HFF-Myc (cell line): ENCODE measurements at regions not wholly inside any gene's neighbourhood (a gene's known extent, or its start where the extent isn't known, plus 50 kb on each side); places are given as distances from the start of the nearest gene placed in this dataset.

Experiments
- DNase-seq: peaks from one replicate; pipeline ENCODE4 v3.0.0-alpha.2; 2011; ENCODE audit warnings: low read depth; ENCODE audit errors: extremely low read depth
- H3K4me3 ChIP-seq: replicated peaks from 2 replicates; pipeline ENCODE4 v1.5.1; 2011; ENCODE audit warnings: low read depth, mild to moderate bottlenecking, control low read depth, low read length
- TF ChIP-seq, protein P1 (sequence below): IDR thresholded peaks from 2 replicates; pipeline ENCODE4 v1.5.1; 2012; ENCODE audit warnings: mild to moderate bottlenecking, low read depth, low read length, control low read depth; ENCODE audit errors: missing control alignments

DNA sequence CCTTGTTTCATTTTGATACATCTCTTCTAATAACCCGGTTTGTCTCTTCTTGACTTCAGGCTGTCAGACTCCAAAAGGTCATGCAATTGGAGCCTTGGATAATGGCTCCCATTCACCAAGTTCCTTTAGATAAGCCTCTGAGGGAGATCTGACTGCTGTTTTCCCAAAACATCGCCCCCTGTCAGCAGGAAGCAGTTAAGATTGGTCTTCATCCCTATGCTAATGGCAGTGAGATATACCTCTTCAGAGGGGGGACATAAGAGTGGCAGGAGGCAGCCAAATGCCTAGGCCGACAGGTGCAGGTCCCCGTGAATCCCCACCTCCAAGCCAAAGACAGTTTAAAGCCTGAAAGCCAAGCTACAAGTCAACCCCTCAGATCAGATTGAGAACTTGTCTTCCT, 144.6 kb downstream of the WDR11 start:
- TF ChIP-seq, protein P1, sequence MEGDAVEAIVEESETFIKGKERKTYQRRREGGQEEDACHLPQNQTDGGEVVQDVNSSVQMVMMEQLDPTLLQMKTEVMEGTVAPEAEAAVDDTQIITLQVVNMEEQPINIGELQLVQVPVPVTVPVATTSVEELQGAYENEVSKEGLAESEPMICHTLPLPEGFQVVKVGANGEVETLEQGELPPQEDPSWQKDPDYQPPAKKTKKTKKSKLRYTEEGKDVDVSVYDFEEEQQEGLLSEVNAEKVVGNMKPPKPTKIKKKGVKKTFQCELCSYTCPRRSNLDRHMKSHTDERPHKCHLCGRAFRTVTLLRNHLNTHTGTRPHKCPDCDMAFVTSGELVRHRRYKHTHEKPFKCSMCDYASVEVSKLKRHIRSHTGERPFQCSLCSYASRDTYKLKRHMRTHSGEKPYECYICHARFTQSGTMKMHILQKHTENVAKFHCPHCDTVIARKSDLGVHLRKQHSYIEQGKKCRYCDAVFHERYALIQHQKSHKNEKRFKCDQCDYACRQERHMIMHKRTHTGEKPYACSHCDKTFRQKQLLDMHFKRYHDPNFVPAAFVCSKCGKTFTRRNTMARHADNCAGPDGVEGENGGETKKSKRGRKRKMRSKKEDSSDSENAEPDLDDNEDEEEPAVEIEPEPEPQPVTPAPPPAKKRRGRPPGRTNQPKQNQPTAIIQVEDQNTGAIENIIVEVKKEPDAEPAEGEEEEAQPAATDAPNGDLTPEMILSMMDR, result no peak
- no peak for DNase-seq
- no peak overlapping the region for H3K4me3 ChIP-seq

DNA sequence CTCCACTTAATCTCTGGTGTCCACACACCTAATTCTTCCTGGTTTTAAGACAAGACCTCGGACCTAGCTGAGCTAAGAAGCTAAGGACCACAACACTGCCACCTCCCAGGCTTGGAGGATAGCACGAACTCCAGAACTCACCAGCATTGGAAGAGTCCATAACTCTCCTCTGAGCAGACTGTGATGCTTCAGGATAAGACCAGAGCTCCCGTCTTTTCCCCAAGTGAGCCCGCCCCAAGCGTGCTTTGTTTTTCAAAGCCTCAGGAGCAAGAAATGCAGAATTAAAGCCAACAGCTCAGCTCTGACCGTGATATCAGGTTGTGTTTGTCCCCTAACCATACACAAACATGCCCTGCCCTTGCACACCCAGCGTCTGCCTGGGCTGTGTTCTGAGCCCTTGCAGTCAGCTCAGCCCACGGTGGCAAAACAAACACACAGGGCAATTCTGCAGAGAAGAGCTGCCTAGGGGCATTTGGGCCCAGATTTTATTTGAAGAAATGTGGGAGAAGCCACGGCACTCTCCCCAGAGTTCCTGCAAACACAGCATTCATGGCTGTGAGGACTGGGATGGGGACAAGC, 145.4 kb downstream of the WDR11 start:
- no peak for DNase-seq
- TF ChIP-seq, protein P1, result no peak

DNA sequence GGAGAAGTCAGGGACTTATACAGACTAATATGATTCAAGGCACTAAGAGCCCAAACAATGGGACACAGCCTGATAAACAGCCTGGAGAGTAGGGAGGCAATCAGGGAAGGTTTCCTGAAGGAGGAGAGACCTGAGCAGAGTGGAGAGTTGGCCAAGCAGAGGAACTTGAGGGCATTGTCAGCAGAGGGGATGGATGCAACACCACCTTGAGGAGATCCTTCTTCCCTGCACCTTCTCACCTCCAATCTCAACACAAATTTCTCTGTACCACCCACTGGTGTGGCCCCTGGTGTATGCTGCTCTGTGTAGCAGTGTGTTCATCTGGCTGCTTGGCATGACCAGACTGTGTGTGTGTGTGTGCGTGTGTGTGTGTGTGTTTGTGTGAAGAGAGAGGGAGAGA, 146.2 kb downstream of the WDR11 start:
- DNase-seq, result no peak
- TF ChIP-seq, protein P1, result no peak
- H3K4me3 ChIP-seq, result no peak overlapping the region

More for the DNA sequence above, 145.4 kb downstream of the WDR11 start:
- H3K4me3 ChIP-seq, result no peak overlapping the region

DNA sequence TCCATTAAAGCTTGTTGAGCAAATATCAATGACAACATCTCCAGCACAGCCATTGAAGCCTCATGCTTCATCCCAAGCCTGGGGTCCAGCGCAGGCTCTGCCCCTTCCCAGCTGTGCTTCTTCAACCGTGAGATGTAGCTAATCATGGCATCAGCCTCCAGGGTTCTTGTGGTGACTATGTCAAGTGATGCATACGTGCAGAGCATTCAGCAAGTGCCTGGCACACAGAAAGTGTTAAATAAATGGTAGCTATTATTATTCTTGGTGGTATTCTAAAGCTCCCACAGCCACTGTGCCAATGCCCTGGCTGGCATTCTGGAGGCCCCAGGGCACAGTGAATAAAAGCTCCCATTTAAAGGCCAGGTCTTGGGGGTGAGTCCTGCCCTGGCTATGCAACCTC, 146.6 kb downstream of the WDR11 start:
- no peak overlapping the region for H3K4me3 ChIP-seq
- TF ChIP-seq, protein P1, result no peak
- DNase-seq, result no peak

DNA sequence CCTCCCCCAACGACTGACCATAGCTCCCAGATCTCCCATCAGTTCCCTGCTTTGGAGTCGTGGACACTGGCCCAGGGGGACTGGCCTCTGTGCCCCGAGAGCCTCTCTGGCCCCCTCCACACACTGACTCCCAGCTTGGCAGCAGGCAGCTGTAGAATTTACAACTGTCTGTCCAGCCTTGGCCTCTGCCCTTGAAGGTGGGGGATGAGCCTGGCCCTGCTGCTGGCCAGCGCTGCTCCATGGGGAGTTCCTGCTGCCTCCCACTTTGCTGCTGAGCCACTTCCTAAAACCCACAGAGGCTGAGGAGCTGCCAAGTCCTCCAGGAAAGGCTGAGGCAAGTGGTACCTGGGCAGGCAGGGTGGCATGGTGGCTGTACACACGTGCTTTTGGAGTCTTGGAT, 147.1 kb downstream of the WDR11 start:
- no peak for DNase-seq
- H3K4me3 ChIP-seq, result no peak overlapping the region
- TF ChIP-seq, protein P1, result no peak

DNA sequence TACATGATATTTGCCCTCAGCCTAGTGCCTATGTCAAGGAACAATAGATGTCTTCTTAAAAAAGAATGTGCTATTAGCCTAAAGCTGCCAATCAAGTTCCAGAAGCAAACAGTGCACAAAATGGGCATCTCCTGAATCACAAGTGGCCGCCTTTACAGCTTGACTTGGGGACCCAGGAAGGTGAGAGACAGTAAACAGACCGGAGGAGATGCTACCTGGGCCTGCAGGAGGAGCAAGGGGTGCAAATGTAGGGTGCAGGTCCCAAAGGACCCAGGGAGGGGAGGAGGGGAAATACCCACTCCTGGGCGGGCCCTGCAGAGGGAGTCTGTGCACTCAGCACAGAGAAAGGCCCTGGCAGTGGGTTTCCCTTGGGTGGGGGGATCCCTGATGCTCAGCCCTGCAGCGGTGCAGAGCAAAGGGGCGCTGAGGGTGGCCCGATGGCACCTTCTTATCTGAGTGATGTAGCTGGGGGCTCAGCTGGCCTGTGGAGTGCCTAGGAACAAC, 147.7 kb downstream of the WDR11 start:
- DNase-seq, result no peak
- TF ChIP-seq, protein P1, result no peak
- H3K4me3 ChIP-seq, result no peak overlapping the region

DNA sequence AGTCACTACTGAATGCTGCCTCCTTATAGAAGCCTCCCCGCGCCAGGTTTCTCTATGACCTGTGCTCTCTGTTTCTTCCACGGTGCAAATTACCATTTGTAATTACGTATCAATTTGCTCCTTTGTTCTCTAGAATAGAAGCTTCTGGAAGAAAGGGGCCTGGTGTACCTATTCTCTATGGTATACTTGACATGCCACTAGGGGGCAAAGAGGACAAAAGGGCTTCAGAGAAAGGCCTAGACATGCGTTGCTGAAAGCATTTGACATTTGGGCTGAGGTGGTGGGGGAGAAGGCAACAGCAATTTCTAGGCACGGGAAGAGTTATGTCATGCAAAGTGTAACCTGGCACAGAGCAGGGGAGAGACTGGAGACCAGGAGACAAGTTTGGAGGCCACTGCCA, 148.7 kb downstream of the WDR11 start:
- H3K4me3 ChIP-seq, result no peak overlapping the region
- DNase-seq, result no peak
- TF ChIP-seq, protein P1, result no peak
